ENCODE measurements at regions not wholly inside any gene's neighbourhood (a gene's known extent, or its start where the extent isn't known, plus 50 kb on each side); places are given as distances from the start of the nearest gene placed in this dataset.

- H3K4me1 Mint-ChIP-seq = peaks cover 4% of the 10 kb centered on the region; the same call in 1 of the 2 replicates
- H3K27me3 Mint-ChIP-seq (ENCODE audit: low read depth) = no peaks in the 10 kb centered on the region; the same call in 1 of the 2 replicates
- H3K27ac Mint-ChIP-seq = no peak overlapping the region
- no peaks in the 10 kb centered on the region for H3K9me3 Mint-ChIP-seq
- H3K4me3 Mint-ChIP-seq = no peak overlapping the region
- no peaks in the 10 kb centered on the region for H3K36me3 Mint-ChIP-seq
- ATAC-seq (no peak), DNase-seq (ENCODE audit: low spot score) (no peak)
- POLR2A ChIA-PET = no interaction called here
- TF ChIP-seq MLX (CRISPR knock-in tag; IDR thresholded peaks at IDR 0.05) = no peak
- no peak for TF ChIP-seq HMGA2 (CRISPR knock-in tag; IDR thresholded peaks at IDR 0.05)
- no peak for TF ChIP-seq ATF3 (CRISPR knock-in tag; conservative IDR thresholded peaks at IDR 0.05)
- TF ChIP-seq ATF2 (CRISPR knock-in tag; IDR thresholded peaks at IDR 0.05; ENCODE audit: borderline replicate concordance, low read depth) = no peak
- no peak for TF ChIP-seq ZNF263 (CRISPR knock-in tag; IDR thresholded peaks at IDR 0.05; ENCODE audit: low read depth)
- no peak for TF ChIP-seq CTCF (IDR thresholded peaks at IDR 0.05)
- TF ChIP-seq ZNF219 (CRISPR knock-in tag; IDR thresholded peaks at IDR 0.05; ENCODE audit: borderline replicate concordance) = no peak
- TF ChIP-seq IRF2 (CRISPR knock-in tag; IDR thresholded peaks at IDR 0.05; ENCODE audit: borderline replicate concordance, low read depth) = no peak
- no peak for TF ChIP-seq AR (CRISPR knock-in tag; IDR thresholded peaks at IDR 0.05)
- no peak for TF ChIP-seq JAZF1 (CRISPR knock-in tag; IDR thresholded peaks at IDR 0.05)
- TF ChIP-seq NR3C1 (CRISPR knock-in tag; conservative IDR thresholded peaks at IDR 0.05; ENCODE audit: low read depth) = no peak
- no peak for TF ChIP-seq TP53 (CRISPR knock-in tag; IDR thresholded peaks at IDR 0.05)
- TF ChIP-seq ETV6 (CRISPR knock-in tag; IDR thresholded peaks at IDR 0.05) = no peak
- no peak for TF ChIP-seq ESRRA (CRISPR knock-in tag; IDR thresholded peaks at IDR 0.05; ENCODE audit: borderline replicate concordance)
- TF ChIP-seq ZNF138 (CRISPR knock-in tag; conservative IDR thresholded peaks at IDR 0.05) = no peak
- no peak for TF ChIP-seq CREB1 (CRISPR knock-in tag; IDR thresholded peaks at IDR 0.05)
- no peak for TF ChIP-seq HMGXB4 (CRISPR knock-in tag; IDR thresholded peaks at IDR 0.05)
- no peak for TF ChIP-seq NR2C2 (CRISPR knock-in tag; IDR thresholded peaks at IDR 0.05)
- TF ChIP-seq PRRX2 (CRISPR knock-in tag; IDR thresholded peaks at IDR 0.05) = no peak
- no peak for TF ChIP-seq TCF7 (CRISPR knock-in tag; IDR thresholded peaks at IDR 0.05; ENCODE audit: low read depth)
- CTCF ChIA-PET = no interaction called here
These were observed 316.8 kb downstream of the CWC27 start for GRCh38 chr5:65085516-65085850.
